CD4-positive, alpha-beta T cell treated with Interleukin-2 at 100 ng/mL for 4 hours (primary cell): ENCODE measurements at regions not wholly inside any gene's neighbourhood (a gene's known extent, or its start where the extent isn't known, plus 50 kb on each side); places are given as distances from the start of the nearest gene placed in this dataset.

Experiments
- DNase-seq: peaks from one replicate; pipeline ENCODE4 v3.0.0-alpha.2; 2020; ENCODE audit warnings: low spot score

GRCh38 chr2:13536941-13537340 is 820.2 kb downstream of the TRIB2 start:
- DNase-seq = no peak

GRCh38 chr2:13537771-13538349 is 821.1 kb downstream of the TRIB2 start:
- DNase-seq = no peak

DNA sequence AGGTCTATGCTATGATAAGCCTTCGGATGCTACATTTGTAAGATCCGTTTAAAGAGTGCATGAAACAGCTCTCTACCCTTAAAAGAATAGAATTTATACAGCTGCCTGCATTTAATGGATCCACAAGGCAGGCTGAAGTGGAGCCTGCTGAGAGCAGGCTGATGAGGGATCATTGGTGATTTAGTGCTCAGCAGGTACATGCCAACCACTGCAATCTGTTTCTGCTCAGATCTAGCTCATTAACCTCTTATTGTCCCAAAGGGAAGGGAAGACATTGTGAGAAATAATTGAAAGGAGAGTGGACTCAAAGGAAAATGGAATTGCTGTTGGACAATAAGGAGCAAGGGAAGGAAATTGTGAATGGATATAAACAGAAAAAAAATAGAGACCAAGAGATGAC is 822.6 kb downstream of the TRIB2 start:
- DNase-seq = no peak

- DNase-seq = no peak
Observed at GRCh38 chr2:13542061-13542460, 825.3 kb downstream of the TRIB2 start.

DNA sequence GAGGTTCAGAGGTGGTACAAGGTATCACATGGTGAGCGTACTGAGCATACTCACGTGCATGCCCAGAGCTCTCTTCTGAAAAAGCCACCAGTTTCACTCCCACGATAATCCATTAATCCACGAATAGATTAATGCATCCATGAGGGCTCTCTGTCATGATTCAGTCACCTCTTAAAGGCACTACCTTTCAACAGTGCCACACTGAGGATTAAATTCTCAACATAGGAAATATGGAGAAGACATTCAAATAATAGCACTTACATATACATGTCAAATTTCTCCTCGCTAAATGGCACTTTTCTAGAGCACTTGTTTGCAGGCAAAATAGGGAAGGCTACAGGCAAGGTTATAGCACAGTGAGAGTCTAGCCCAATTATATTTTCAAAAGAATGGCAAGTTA is 825.9 kb downstream of the TRIB2 start:
- no peak for DNase-seq

GRCh38 chr2:13543550-13543949 is 826.8 kb downstream of the TRIB2 start:
- no peak for DNase-seq

GRCh38 chr2:13545320-13545719 is 828.6 kb downstream of the TRIB2 start:
- DNase-seq = no peak

GRCh38 chr2:13546131-13546530 is 829.4 kb downstream of the TRIB2 start:
- DNase-seq = no peak

GRCh38 chr2:13550285-13551231 is 833.8 kb downstream of the TRIB2 start:
- DNase-seq = no peak

DNA sequence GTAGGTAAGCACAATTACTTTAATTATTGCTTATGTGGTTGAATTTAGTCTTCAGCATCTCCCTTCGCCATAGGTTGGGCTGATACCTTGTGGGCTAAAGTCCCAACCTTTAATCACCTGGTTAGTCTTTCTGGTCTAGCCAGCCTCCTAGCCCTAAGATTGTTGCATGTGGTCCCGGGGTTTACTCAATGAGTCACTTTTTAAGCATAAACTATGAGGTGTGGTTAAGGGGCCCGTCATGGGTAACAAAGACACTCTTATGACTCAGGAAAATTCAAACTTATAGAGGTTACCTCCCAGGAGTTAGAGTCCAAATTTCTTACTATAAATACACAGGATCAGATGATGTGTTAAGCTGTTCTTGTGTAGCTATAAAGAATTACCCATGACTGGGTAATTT is 841.6 kb downstream of the TRIB2 start:
- DNase-seq = no peak

DNA sequence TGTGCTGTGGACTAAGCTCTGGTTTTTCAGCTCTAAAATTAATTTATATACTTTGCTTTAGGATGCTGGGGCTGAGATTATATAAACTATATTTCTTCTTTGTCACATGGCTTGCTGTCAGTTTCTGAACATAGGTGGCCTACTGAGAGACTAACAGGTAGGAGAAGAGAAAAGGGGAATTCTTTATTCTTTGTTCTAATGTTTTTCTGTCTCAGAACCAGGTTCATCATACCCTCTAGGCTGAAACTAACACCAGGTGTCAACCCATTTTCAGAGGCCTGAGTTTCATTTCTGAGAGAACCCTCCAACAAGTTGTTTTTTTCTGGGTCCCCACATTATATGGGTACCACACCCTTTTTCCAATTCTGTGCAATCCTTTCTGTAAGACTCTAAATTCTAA is 843.6 kb downstream of the TRIB2 start:
- no peak for DNase-seq

DNA sequence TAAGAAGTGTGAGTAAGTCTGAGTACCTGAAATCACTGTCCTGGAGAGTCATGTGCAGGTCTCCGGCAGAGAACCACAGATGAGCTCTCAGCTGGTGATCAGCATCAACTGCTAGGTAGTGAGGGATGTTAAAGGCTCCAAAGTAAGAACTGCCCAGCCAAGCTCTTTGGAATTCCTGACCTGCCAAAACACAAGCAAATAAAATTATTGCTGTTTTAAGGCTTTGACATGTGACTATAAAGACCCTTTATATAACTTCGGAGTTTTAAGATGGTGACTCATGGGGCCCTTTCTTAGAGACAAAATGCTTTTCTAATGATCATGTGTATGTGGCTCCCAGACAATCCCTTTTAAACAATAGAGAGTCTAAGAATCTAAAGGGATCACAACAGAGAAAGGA is 855.7 kb downstream of the TRIB2 start:
- DNase-seq = no peak

GRCh38 chr2:13574831-13575230 is 858.1 kb downstream of the TRIB2 start:
- DNase-seq = no peak

- DNase-seq = no peak
Observed at GRCh38 chr2:13576406-13577036, 859.8 kb downstream of the TRIB2 start.

DNA sequence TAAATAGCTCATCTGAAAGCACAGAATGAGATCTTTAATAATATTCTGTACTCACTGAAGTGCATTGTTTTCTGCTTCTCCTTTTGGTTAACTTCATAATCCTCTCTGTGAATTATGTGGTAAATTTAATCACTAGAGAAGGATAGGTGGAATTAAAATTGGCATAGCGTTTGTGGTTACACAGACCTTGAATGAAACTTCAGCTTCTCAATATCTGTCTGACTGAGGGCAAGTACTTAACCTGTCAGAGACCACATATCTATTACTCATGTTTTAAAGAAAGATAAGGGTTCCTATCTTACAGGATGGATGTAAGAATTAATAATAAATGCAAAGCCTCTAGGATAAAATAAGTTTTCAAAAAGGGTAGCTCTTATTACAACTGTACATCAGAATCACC is 861.8 kb downstream of the TRIB2 start:
- DNase-seq = no peak

DNA sequence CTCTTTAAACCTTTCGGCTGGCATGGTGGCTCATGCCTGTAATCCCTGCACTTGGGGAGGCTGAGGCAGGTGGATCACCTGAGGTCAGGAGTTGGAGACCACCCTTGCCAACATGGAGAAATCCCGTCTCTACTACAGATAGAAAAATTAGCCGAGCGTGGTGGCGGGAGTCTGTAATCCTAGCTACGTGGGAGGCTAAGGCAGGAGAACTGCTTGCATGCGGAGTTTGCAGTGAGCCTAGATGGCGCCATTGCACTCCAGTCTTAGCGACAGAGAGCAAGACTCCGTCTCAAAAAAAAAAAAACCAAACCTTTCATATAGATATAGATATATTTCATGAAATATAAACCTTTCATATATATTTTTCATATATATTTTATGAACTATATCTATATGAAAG is 864.7 kb downstream of the TRIB2 start:
- no peak for DNase-seq

DNA sequence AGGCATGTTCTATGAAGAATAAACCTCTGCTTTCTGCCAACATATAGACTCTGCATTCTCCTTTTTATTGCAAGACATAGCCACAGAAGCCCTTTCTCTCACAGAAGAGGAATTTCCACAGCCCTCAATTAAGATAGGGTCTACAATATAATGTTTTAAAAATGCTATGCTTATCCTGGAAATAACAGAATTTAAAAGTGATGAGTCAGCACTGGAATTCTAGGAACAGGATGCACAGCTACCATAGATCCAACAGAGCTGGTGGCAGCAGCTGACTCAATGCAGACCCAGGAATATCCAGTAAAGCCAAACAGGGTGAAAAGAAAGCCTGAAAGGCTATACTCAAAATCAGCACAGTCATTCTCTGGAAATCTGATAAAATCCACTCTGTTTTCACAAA is 866.9 kb downstream of the TRIB2 start:
- no peak for DNase-seq

DNA sequence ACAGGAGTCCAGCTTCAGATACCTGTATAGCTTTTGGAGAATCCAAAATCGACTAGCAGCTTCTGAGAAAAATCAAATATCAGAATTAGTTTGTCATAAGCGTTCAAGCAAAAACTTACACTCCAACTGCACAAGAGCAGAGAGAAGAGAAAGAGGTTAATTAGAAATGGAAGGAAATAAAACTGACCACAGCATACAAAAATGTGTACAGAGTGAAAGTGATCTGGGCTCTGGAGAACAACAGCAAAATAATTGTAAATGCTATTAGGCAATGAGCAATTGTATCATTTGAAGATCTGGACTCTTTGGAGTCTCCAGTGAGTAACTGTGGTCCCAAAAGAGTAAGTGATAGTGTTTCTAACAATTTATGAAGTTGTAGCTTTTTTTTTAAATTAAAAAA is 867.3 kb downstream of the TRIB2 start:
- no peak for DNase-seq

DNA sequence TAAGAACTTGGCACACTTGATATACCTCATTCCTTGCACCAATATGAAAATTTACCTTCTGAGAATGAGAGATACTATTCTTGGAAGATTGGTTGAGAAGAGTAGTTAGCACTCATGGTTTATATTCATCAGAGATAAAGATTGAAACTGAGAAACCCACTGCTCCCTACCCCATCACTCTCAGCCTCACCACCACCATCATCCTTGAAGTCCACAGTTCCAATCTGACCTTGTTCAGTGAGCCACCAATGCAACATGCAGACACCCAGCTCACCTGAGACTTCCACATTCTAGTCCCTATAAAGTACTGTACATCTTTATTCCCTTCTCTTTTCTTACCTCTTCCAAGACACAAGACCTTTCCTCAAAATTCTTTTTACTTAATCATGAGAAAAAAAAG is 869.0 kb downstream of the TRIB2 start:
- DNase-seq = no peak

GRCh38 chr2:13596233-13596632 is 879.5 kb downstream of the TRIB2 start:
- no peak for DNase-seq

GRCh38 chr2:13597176-13597575 is 880.4 kb downstream of the TRIB2 start:
- no peak for DNase-seq

GRCh38 chr2:13601506-13601905 is 884.8 kb downstream of the TRIB2 start:
- DNase-seq = no peak

DNA sequence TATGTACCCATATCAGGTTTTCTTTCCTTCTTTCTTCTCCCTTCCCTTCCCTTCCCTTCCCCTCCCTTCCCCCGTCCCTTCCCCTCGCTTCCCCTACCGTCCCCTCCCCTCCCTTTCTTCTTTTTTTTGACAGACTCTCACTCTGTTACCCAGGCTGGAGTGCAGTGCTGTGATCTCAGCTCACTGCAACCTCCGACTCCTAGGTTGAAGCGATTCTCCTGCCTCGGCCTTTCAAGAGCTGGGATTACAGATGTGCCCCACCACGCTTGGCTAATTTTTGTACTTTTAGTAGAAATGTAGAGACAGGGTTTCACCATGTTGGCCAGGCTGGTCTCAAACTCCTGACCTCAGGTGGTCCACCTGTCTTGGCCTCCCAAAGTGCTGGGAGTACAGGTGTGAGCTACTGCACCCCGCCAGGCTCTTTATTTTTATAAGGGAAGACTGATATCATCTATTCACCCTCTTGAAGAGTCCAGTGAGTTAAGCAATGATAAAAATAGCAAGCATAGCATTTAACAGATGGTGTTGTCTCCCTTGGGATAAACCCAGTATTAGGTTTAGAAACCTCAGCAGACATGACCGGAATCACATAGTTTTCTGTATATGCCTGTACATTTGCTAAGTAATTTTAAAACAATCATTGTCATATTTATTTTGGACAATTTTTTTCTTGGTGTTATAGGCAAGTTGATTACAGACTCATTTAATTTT is 888.4 kb downstream of the TRIB2 start:
- DNase-seq = no peak
